NCI-H526 treated with DMSO at 0.1 percent for 48 hours (cell line): ENCODE measurements at regions not wholly inside any gene's neighbourhood (a gene's known extent, or its start where the extent isn't known, plus 50 kb on each side); places are given as distances from the start of the nearest gene placed in this dataset.

Experiments used
- DNase-seq: peaks from one replicate; lab custom pipeline; 2025; lab: John Stamatoyannopoulos, UW

DNA sequence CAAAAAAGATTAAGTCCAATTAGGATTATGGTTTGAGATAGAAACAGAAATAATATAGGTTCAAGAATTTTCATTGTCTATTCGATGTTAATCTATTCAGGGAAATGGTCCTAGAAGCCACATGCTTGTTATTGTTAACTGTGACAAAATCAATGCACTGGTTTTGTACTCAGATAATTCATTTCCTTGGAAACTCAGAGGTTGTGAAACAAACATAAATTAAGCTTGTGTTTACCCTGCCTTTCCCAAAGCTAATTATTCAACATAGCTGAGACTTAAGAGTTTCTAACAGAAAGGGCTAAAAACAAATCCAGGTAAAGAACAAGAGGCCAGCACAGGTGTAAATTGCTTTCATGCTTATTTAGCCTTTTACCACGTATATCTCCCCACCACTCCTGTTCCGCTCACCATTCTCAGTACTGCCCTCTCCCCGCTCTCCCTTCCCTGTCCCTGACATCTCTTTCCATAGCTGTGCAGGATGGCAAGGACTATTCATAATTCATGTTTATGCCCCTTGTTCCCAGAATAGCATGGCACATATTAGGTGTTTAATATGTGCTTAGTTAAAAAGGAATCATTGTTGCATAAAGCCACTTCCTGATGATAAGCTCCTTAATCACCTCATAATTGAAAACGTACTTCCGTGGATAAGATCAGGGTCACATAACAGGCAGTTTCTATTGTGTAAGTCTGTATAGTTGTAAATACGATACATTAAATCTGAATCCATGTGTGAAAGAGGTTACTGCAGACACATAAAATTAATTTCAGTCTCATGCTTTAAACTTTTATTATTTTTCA, 131.8 kb upstream of the USP15 start:
- DNase-seq, result no peak

- DNase-seq, result no peak
Observed at GRCh38 chr12:62129291-62129690, 130.9 kb upstream of the USP15 start.

- DNase-seq, result no peak
Observed at GRCh38 chr12:62130402-62130801, 129.8 kb upstream of the USP15 start.

- DNase-seq, result no peak
Observed at GRCh38 chr12:62130834-62131552, 129.2 kb upstream of the USP15 start.

GRCh38 chr12:62133440-62133839, 126.8 kb upstream of the USP15 start:
- no peak for DNase-seq

DNA sequence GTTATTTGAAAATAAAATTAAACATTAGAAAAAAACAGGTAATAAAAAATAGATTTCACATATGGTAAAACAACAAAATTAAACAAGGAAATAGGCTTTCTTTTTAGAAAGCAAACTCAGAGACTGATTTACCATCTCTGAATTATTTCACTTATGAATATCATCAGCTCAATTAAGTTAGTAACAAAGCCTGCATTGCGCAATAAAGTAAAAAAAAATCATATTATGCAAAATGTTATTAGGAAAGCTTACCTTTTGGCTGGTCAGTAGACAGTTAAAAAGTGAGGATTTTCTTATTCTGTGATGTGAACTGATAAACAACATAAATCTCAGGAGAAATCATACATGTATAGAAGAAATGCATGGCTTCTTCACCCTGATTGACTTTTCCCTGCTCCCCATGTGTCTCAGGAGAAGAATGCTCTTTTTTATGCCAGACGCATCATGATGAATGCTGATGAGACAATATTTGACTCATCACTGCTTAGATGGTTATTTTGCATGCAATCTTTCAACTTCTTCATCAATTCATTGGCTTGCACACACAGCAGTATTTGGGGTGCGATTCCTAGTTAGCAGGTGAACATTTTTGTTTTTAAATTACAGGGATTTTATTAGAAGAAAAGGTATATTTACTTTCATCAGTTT, 124.5 kb upstream of the USP15 start:
- no peak for DNase-seq

- no peak for DNase-seq
Observed at GRCh38 chr12:62136496-62136895, 123.7 kb upstream of the USP15 start.

DNA sequence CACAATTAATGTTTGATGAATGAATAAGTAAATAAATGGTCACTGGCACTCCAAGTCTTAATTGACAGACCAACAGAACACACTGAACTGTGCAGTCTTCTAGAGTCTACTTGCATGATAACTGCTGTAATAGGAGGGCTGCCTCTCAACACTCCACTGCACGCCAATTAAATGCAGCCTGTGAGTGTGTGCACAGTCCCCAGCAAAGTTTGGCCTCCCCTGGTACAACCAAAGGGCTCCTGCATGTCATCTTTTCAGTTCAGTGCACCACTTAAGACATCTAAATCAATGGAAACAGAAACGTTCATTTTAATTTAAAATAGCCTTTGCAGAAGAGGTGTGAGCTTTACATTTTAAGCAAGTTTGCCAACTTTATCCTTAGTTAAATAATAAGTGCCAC, 121.7 kb upstream of the USP15 start:
- no peak for DNase-seq

DNA sequence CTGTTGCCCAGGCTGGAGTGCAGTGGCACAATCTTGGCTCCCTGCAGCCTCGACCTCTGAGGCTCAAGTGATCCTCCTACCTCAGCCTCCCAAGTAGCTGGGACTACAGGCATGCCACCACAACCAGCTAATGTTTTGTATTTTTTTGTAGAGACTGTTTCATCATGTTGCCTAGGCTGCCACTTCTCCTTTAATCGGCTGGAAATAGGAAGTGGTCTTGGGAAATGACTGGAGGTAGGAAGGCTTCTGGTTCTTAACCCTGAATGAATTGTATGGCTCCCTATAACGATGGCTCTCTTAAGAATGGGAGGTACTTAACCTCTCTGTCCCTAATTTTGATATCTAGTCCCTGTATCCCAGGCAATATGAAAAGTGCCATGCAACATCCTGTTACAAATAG, 113.9 kb upstream of the USP15 start:
- DNase-seq, result no peak

DNA sequence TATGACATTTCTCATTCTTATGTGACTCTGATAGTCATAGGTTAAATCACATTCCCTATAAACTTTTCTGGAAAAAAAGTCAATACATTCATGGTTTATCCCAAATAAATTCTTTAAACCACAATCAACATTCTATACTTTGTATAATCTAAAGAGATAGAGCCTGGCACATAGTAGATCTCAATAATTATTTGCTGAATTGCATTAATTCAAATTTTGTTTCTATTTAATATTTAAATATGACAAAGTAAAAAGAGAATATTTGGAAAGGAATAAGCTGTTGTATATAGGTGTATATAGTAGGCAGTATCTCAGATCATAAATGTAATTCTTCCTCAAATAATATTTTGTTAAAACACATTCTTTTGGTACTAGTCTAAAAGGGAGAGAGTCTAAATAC, 102.2 kb upstream of the USP15 start:
- DNase-seq, result no peak

- DNase-seq, result no peak
Observed at GRCh38 chr12:62158461-62159360, 101.5 kb upstream of the USP15 start.

DNA sequence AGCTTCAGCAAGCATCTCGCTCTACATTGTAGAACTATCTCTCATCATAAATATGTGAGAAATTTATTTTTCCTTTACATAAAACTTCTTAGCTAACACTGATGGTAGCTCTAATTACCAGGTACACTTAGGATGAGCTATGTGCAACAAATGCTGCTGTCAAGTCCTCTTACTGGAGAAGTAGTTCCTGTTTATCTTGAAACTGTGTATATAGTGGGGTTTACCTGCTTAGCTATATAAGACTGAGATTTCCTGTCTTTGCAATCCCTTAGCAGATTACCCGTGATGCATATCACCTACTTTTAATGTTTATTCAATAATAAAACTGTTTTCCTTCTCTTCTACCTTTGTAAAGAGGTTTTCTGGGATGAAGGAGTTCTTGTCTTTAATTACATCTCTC, 98.0 kb upstream of the USP15 start:
- DNase-seq, result no peak

DNA sequence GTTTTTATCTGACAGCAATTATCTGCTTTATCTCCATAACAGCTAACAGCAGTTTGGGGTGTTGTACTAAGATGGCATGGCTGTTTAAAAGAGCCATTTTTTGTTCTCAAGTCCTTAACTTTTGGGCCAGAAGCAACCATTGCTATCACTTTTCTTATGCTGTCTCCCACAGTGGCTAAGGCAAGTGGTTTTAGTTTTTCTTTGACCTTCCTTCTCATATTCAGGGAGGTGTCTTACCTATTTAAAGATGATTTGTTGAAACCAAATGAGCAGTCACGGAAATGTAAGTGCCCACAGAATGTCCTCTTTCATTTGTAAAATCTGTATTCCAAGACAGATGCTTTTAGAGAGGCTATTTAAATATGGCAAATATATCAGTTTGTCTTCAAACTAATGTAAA, 96.8 kb upstream of the USP15 start:
- no peak for DNase-seq

GRCh38 chr12:62164036-62164435, 96.2 kb upstream of the USP15 start:
- DNase-seq, result no peak

DNA sequence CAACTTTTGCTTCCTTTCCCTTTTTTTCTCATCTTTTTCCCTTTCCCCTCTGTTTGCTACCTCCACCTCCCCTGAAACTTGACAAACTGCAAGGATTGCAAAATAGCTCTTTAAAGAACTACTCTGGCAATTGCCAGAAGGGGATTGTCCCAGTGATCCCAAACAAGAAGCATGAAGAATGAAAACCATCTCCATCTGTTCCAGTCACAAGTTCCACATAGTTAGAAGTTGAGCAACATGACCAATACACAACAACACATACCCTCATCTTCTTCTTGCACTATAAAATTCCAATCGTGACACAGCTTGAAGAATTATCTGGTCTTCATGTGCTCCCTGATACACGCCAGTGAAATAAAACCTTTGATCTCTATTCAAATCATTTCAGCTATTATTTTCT, 93.7 kb upstream of the USP15 start:
- no peak for DNase-seq

- no peak for DNase-seq
Observed at GRCh38 chr12:62168411-62168810, 91.8 kb upstream of the USP15 start.

DNA sequence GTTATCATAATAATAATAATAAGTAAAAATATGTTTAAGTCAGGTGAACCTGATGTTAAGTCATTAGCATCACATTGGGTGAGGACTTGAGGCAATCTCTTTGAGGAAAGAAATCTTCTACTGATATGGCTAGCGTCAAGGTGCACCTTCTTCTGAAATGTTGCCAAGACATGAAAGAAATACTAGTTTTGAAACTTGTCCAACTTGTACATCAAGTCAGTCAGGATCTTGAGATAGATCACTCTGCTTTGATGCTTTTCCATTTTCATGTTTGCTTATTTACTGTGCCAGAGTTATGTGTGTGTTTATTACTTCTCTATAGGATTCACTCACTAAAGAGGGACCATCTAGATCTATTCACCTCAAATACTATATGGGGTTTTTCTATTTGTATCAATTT, 90.0 kb upstream of the USP15 start:
- DNase-seq, result no peak

DNA sequence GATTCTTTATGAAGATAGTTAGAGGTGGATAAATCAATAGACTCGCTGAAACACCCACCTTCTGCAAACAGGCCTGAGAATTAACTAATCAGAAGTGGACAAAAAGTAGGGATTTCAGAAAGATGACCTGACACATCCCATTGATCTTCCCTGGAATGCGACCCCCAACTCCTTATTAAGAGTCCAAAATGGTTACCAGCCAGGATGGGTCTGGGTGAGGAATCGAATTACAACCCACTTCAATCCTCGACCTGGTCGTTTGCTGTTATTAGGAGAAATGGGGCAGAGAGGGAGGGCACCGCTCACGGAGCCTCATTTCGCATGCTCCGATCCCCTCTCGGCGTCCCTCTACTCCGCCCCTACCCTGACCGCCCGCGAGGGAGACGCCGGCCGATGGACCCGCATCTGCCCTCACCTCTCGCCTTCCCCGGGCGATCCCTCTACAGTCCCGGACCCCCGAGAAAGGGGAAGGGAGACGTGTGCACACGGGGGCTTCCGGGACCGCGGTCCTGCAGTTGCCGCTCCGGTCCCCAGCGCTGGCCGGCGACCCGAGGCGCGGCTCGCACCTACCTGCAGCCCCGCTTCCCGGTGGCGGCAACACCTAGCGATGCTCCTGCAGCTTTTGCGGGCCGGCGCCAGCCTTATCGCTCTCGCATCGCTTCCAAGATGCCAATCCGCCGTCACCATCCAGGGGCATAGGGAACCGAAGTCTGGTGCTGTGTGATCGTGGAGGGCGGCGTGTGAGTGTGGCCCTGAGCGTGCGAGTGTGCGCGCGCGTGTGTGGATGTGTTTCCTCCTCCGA, 69.3 kb upstream of the USP15 start:
- DNase-seq, result no peak

DNA sequence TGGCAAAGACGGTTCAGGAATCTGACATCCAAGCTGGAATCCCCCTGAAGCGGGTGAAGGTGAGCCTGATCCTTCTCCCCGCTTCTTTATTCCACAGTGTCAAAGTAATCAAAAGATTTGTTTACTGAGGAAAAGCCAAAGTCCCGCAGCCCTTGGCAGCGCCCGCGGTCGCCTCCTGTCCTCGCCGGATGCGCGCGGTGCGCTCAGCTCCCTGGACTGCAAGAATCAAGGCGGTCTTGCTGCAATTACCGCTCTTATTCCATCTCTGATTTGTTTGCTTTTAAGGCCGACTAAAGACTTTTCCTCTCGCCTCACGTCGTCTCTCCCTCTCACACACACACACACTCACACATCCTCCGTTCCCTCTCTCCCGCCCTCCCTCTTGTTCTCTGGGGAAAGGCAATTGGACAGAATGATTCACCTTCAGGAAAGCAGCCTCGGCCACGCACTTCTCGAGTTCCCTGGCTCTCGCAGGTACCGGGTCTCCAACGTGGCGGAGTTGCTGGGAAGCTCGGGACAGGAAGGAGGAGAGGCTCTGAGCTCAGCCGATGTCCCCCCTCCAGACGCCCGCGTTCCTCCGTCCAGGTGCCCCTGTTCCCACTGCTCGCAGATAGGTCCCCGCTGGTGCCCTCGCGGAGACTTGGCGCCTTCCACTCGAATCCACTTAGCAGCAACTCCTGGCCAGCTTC, 68.6 kb upstream of the USP15 start:
- DNase-seq, result no peak

DNA sequence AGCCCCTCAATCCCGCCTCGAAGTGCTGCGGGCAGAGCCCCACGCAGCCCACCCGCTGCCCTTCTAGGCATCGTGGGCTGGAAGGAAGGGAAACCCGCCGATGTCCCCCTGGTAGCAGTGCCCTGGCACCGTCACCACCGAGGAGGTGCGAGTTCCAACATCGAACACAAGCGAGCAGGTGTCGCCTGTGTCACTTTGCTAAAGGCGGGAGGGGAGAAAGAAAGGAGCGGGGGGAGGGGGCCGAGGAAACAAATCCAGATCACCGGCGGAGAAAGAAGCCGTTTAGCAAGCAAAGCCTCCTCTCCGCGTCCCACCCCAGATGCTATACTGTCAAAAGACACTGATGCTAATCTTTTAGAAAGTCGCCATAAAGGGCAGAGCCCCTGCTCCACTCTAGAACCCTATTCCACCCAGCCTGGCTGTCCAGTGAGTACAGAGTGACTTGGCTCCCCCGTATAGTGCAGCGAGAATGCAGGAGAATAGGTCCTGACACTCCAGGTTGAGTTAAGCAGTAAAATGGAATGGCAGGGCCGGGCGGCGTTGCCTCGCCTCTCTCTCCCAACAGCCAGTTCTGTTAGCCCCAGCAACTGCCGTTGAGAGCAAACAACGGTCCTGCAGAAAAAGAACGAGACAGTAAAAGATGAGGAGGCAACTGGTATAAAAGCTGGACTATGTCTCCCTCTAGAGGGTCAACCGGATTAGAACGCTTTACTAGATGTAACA, 67.9 kb upstream of the USP15 start:
- peak; percentile 69 for DNase-seq
